NB4 (cell line): ENCODE measurements at regions not wholly inside any gene's neighbourhood (a gene's known extent, or its start where the extent isn't known, plus 50 kb on each side); places are given as distances from the start of the nearest gene placed in this dataset.

Source experiments
- DNase-seq: peaks from one replicate; pipeline ENCODE4 v3.0.0; 2010; ENCODE audit warnings: low read depth
- H3K4me3 ChIP-seq: one replicate; pipeline ENCODE4 v1.5.1; 2011; ENCODE audit warnings: mild to moderate bottlenecking, low read depth, low read length, moderate library complexity
- CTCF ChIP-seq: IDR thresholded peaks from one replicate; pipeline ENCODE4 v1.5.1; 2012; ENCODE audit warnings: low read depth, low read length
- MAX ChIP-seq: IDR thresholded peaks from 2 replicates; pipeline ENCODE4 v1.6.1; 2011; ENCODE audit warnings: low read depth, low read length
- MYC ChIP-seq: IDR thresholded peaks from 2 replicates; pipeline ENCODE4 v1.6.1; 2011; ENCODE audit warnings: low read depth, low read length
- POLR2A ChIP-seq: IDR thresholded peaks from 2 replicates; pipeline ENCODE4 v1.6.1; 2011; ENCODE audit warnings: mild to moderate bottlenecking; ENCODE audit not compliant: insufficient read length; ENCODE audit errors: extremely low read depth

- H3K4me3 ChIP-seq: no peak overlapping the region
- no peak for DNase-seq
- TF ChIP-seq CTCF: no peak
- TF ChIP-seq MAX: no peak
- no peak for TF ChIP-seq POLR2A
- no peak for TF ChIP-seq MYC
Measured at GRCh38 chr11:121683791-121684190, 231.0 kb upstream of the SORL1-AS1 start.
